Prostate gland (tissue), 2 donors: ENCODE measurements at regions not wholly inside any gene's neighbourhood (a gene's known extent, or its start where the extent isn't known, plus 50 kb on each side); places are given as distances from the start of the nearest gene placed in this dataset.

ENCODE experiments used
- CTCF ChIP-seq, 4 experiments: fragments of 200-600 bp in 2 of 4; fragments of 450-650 bp in 2 of 4; sonication (generic) in 2 of 4; IDR thresholded peaks; 1 replicate in 3 of 4; 2 replicates in 1 of 4; pipeline ENCODE4 v1.5.1; 2016 to 2019; ENCODE audit warnings: antibody characterized with exemption in 4 of 4, mild to moderate bottlenecking in 2 of 4, moderate library complexity in 2 of 4
- POLR2A ChIP-seq: fragments of 450-650 bp; IDR thresholded peaks from one replicate; pipeline ENCODE4 v1.6.1; 2016; ENCODE audit warnings: antibody characterized with exemption, mild to moderate bottlenecking

- no peak for TF ChIP-seq POLR2A
- no peak for TF ChIP-seq CTCF (IDR thresholded peaks at IDR 0.05)
Measured at GRCh38 chr1:82491301-82492048, 690.7 kb downstream of the ADGRL2 start.
